H9 (cell line): ENCODE measurements at regions not wholly inside any gene's neighbourhood (a gene's known extent, or its start where the extent isn't known, plus 50 kb on each side); places are given as distances from the start of the nearest gene placed in this dataset.

ENCODE experiments used
- DNase-seq: peaks from one replicate; pipeline ENCODE4 v3.0.0-alpha.2; 2017
- H2AFZ ChIP-seq: one replicate; pipeline ENCODE4 v1.6.1; 2013; ENCODE audit warnings: mild to moderate bottlenecking, low read length, control low read depth, moderate library complexity
- H2AK5ac ChIP-seq: 2 replicates; pipeline ENCODE4 v1.6.1; 2013; ENCODE audit warnings: low read length, control low read depth, mixed read lengths; ENCODE audit not compliant: insufficient read length
- H2BK120ac ChIP-seq: one replicate; pipeline ENCODE4 v1.6.1; 2013; ENCODE audit warnings: low read depth, mild to moderate bottlenecking, low read length, control low read depth, inconsistent platforms; ENCODE audit not compliant: poor library complexity, severe bottlenecking
- H2BK12ac ChIP-seq: 2 replicates; pipeline ENCODE4 v1.6.1; 2013; ENCODE audit warnings: low read length, control low read depth, mixed read lengths, low read depth; ENCODE audit not compliant: insufficient read length
- H2BK15ac ChIP-seq: 2 replicates; pipeline ENCODE4 v1.6.1; 2013; ENCODE audit warnings: low read depth, low read length, control low read depth
- H2BK20ac ChIP-seq: one replicate; pipeline ENCODE4 v1.6.1; 2013; ENCODE audit warnings: low read depth, mild to moderate bottlenecking, low read length, control low read depth, inconsistent platforms; ENCODE audit not compliant: poor library complexity, severe bottlenecking
- H2BK5ac ChIP-seq: 2 replicates; pipeline ENCODE4 v1.6.1; 2013; ENCODE audit warnings: low read length, control low read depth, mixed read lengths; ENCODE audit not compliant: insufficient read length
- H3K14ac ChIP-seq: 2 replicates; pipeline ENCODE4 v1.6.1; 2013; ENCODE audit warnings: low read length, control low read depth; ENCODE audit not compliant: insufficient read depth
- H3K18ac ChIP-seq: 2 replicates; pipeline ENCODE4 v1.6.1; 2013; ENCODE audit warnings: low read depth, mild to moderate bottlenecking, mixed read lengths, low read length, control low read depth; ENCODE audit not compliant: insufficient read length
- H3K23ac ChIP-seq: 2 replicates; pipeline ENCODE4 v1.6.1; 2013; ENCODE audit warnings: low read length, control low read depth, mixed read lengths, low read depth; ENCODE audit not compliant: insufficient read length
- H3K23me2 ChIP-seq: 2 replicates; pipeline ENCODE4 v1.6.1; 2013; ENCODE audit warnings: low read depth, mild to moderate bottlenecking, mixed read lengths, low read length, control low read depth; ENCODE audit not compliant: insufficient read length, poor library complexity, severe bottlenecking
- H3K27ac ChIP-seq: 2 replicates; pipeline ENCODE4 v1.5.1; 2013; ENCODE audit warnings: low read length, control low read depth, mixed read lengths, low read depth; ENCODE audit not compliant: insufficient read length
- H3K27me3 ChIP-seq: 2 replicates; pipeline ENCODE4 v1.6.1; 2013; ENCODE audit warnings: low read length, control low read depth, inconsistent platforms; ENCODE audit not compliant: insufficient read depth
- H3K4ac ChIP-seq: 2 replicates; pipeline ENCODE4 v1.6.1; 2013; ENCODE audit warnings: low read depth, mild to moderate bottlenecking, control low read depth, inconsistent platforms, low read length, moderate library complexity
- H3K4me1 ChIP-seq: 2 replicates; pipeline ENCODE4 v1.6.1; 2013; ENCODE audit warnings: low read length, control low read depth, inconsistent platforms; ENCODE audit not compliant: insufficient read depth
- H3K4me2 ChIP-seq: 2 replicates; pipeline ENCODE4 v1.6.1; 2013; ENCODE audit warnings: low read length, control low read depth, mixed read lengths; ENCODE audit not compliant: insufficient read length, insufficient read depth
- H3K56ac ChIP-seq: 2 replicates; pipeline ENCODE4 v1.6.1; 2013; ENCODE audit warnings: low read depth, mild to moderate bottlenecking, mixed read lengths, low read length, control low read depth; ENCODE audit not compliant: insufficient read length
- H3K79me1 ChIP-seq: 2 replicates; pipeline ENCODE4 v1.6.1; 2013; ENCODE audit warnings: low read depth, mild to moderate bottlenecking, moderate library complexity, low read length, control low read depth, inconsistent platforms; ENCODE audit not compliant: insufficient read depth, poor library complexity, severe bottlenecking
- H3K79me2 ChIP-seq: 2 replicates; pipeline ENCODE4 v1.6.1; 2013; ENCODE audit warnings: low read length, control low read depth, inconsistent platforms; ENCODE audit not compliant: insufficient read depth
- H3K9ac ChIP-seq: 2 replicates; pipeline ENCODE4 v1.6.1; 2013; ENCODE audit warnings: low read length, control low read depth, mixed read lengths; ENCODE audit not compliant: insufficient read length; ENCODE audit errors: extremely low read depth
- H3K9me3 ChIP-seq: one replicate; pipeline ENCODE4 v1.6.1; 2013; ENCODE audit warnings: low read depth, low read length, inconsistent platforms; ENCODE audit not compliant: control insufficient read depth
- H3T11ph ChIP-seq: one replicate; pipeline ENCODE4 v1.6.1; 2013; ENCODE audit warnings: mild to moderate bottlenecking, low read length, control low read depth, inconsistent platforms
- H4K20me1 ChIP-seq: one replicate; pipeline ENCODE4 v1.6.1; 2013; ENCODE audit not compliant: control insufficient read depth, insufficient read length, insufficient read depth
- H4K5ac ChIP-seq: 2 replicates; pipeline ENCODE4 v1.6.1; 2013; ENCODE audit warnings: low read depth, mild to moderate bottlenecking, mixed read lengths, low read length, control low read depth; ENCODE audit not compliant: insufficient read length
- H4K8ac ChIP-seq: replicated peaks from 2 replicates; pipeline ENCODE4 v1.6.1; 2013; ENCODE audit warnings: low read length, control low read depth, mixed read lengths, low read depth; ENCODE audit not compliant: insufficient read length
- H4K91ac ChIP-seq: 2 replicates; pipeline ENCODE4 v1.6.1; 2013; ENCODE audit warnings: low read depth, mild to moderate bottlenecking, moderate library complexity, mixed read lengths, low read length, control low read depth; ENCODE audit not compliant: insufficient read length
- H3K27ac Mint-ChIP-seq, 3 experiments: 2 replicates in 2 of 3; 3 replicates in 1 of 3; pipeline ENCODE4 v1.8.0; 2020 to 2021; ENCODE audit warnings: mixed read lengths in 3 of 3, mild to moderate bottlenecking in 1 of 3, moderate library complexity in 1 of 3
- H3K27me3 Mint-ChIP-seq: 2 replicates; pipeline ENCODE4 v1.8.0; 2021; ENCODE audit warnings: low read depth, mild to moderate bottlenecking, moderate library complexity, mixed read lengths
- H3K36me3 Mint-ChIP-seq, 3 experiments: 2 replicates in 2 of 3; 3 replicates in 1 of 3; pipeline ENCODE4 v1.8.0; 2020 to 2021; ENCODE audit warnings: low read depth in 3 of 3, mixed read lengths in 3 of 3; ENCODE audit not compliant: insufficient read depth in 1 of 3
- H3K4me1 Mint-ChIP-seq, 2 experiments: 2 replicates each; pipeline ENCODE4 v1.8.0; 2020; ENCODE audit warnings: mixed read lengths in 2 of 2
- H3K4me3 Mint-ChIP-seq, 2 experiments: 2 replicates in 1 of 2; 3 replicates in 1 of 2; pipeline ENCODE4 v1.8.0; 2020 to 2021; ENCODE audit warnings: mild to moderate bottlenecking in 2 of 2, mixed read lengths in 2 of 2, moderate library complexity in 1 of 2
- H3K9me3 Mint-ChIP-seq, 2 experiments: 2 replicates in 1 of 2; 3 replicates in 1 of 2; pipeline ENCODE4 v1.8.0; 2020; ENCODE audit warnings: mild to moderate bottlenecking in 2 of 2, mixed read lengths in 2 of 2, moderate library complexity in 1 of 2
- WGBS: extraction: QIAGEN DNeasy Blood & Tissue Kit; methylation state at CpG from one replicate; pipeline ENCODE4 v1.1.7; 2013; ENCODE audit warnings: missing lambda C conversion rate, low lambda C conversion rate, mixed read lengths; ENCODE audit not compliant: insufficient read length; ENCODE audit errors: extremely low coverage; 5-methylcytosine and 5-hydroxymethylcytosine counted together
- TF ChIP-seq, protein P1 (sequence below): fragments of 200-600 bp; sonication (generic); conservative IDR thresholded peaks from 3 replicates; pipeline ENCODE4 v1.8.0; 2021; ENCODE audit warnings: antibody characterized with exemption, mild to moderate bottlenecking

DNA sequence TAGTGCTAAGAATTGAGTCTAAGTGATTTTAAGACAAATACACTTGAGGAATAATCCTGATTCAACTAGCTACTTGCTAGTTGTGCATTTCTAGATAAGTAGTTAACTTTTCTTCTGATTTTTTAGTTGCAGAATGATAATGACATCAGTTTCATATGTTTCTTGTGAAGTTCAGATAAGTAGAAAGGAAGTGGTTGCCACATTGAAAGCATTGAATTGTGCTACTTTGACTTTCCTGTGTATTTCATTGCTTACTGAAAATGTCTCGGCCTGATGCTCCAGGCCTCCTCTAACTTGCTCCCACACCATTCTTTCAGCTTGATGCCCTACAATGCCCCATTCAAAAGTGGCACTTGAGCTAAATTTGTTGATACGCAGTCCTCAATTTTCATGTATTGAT lies 980.0 kb downstream of the TMTC2 start:
- H3K4ac ChIP-seq: no peak overlapping the region
- H2AK5ac ChIP-seq: no peak overlapping the region
- no peak overlapping the region for H2BK20ac ChIP-seq
- Mint-ChIP-seq H3K9me3 (no peaks in the 10 kb centered on the region; a peak in 1 of 5 replicates), H3K27ac (no peak overlapping the region; a peak in 1 of 7 replicates), H3K4me3 (no peak overlapping the region), H3K36me3 (no peaks in the 10 kb centered on the region), H3K27me3 (no peaks in the 10 kb centered on the region), H3K4me1 (no peaks in the 10 kb centered on the region)
- no peak overlapping the region for H2BK15ac ChIP-seq
- H3K14ac ChIP-seq: no peak overlapping the region
- H3K23ac ChIP-seq: no peak overlapping the region
- no CpG with 5 or more reads among the region's 2 CpGs for WGBS
- H3T11ph ChIP-seq: no peak overlapping the region
- no peaks in the 10 kb centered on the region for H3K9me3 ChIP-seq
- H3K4me1 ChIP-seq: no peaks in the 10 kb centered on the region
- H2BK120ac ChIP-seq: no peak overlapping the region
- no peak overlapping the region for H2AFZ ChIP-seq
- H3K23me2 ChIP-seq: no peaks in the 10 kb centered on the region
- no peaks in the 10 kb centered on the region for H4K20me1 ChIP-seq
- H4K91ac ChIP-seq: no peak overlapping the region
- no peak overlapping the region for H3K9ac ChIP-seq
- DNase-seq: no peak
- no peak overlapping the region for H4K5ac ChIP-seq
- no peaks in the 10 kb centered on the region for H3K79me2 ChIP-seq
- no peaks in the 10 kb centered on the region for H3K79me1 ChIP-seq
- H3K4me2 ChIP-seq: no peak overlapping the region
- H3K56ac ChIP-seq: no peak overlapping the region
- H4K8ac ChIP-seq: no peak overlapping the region
- no peak overlapping the region for H2BK5ac ChIP-seq
- no peak overlapping the region for H3K18ac ChIP-seq
- no peak overlapping the region for H3K27ac ChIP-seq
- no peak overlapping the region for H2BK12ac ChIP-seq
- no peaks in the 10 kb centered on the region; the same call in 1 of the 2 replicates for H3K27me3 ChIP-seq
- TF ChIP-seq, protein P1, sequence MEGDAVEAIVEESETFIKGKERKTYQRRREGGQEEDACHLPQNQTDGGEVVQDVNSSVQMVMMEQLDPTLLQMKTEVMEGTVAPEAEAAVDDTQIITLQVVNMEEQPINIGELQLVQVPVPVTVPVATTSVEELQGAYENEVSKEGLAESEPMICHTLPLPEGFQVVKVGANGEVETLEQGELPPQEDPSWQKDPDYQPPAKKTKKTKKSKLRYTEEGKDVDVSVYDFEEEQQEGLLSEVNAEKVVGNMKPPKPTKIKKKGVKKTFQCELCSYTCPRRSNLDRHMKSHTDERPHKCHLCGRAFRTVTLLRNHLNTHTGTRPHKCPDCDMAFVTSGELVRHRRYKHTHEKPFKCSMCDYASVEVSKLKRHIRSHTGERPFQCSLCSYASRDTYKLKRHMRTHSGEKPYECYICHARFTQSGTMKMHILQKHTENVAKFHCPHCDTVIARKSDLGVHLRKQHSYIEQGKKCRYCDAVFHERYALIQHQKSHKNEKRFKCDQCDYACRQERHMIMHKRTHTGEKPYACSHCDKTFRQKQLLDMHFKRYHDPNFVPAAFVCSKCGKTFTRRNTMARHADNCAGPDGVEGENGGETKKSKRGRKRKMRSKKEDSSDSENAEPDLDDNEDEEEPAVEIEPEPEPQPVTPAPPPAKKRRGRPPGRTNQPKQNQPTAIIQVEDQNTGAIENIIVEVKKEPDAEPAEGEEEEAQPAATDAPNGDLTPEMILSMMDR: no peak
